HCT116 (cell line): ENCODE measurements at regions not wholly inside any gene's neighbourhood (a gene's known extent, or its start where the extent isn't known, plus 50 kb on each side); places are given as distances from the start of the nearest gene placed in this dataset.

ENCODE experiments used
- ATAC-seq: fragments of 200-7000 bp; cut with Tn5 transposase; 2 replicates; pipeline ENCODE4 v1.9.1; 2020; ENCODE audit warnings: mild to moderate bottlenecking, moderate library complexity
- BruUV-seq: library from RNA; stranded (reverse); fragments of 400-500 nt; replicated peaks from 2 replicates; lab custom pipeline; 2021; lab: Mats Ljungman, UMichigan
- CTCF ChIA-PET: fragments of 300-600 bp; sonication (Branson Sonifier 250); formaldehyde crosslinking; loops from one replicate; lab custom pipeline; 2021; ENCODE audit warnings: antibody characterized with exemption; lab: Charles Lee
- POLR2A ChIA-PET: fragments of 300-600, 350-600 bp; sonication (Branson Sonifier 250); formaldehyde crosslinking; loops from one replicate; lab custom pipeline; 2021; ENCODE audit warnings: antibody characterized with exemption; lab: Charles Lee
- RAD21 ChIA-PET, 2 experiments: fragments of 300-600 bp; sonication (Branson Sonifier 250); formaldehyde crosslinking; loops; one replicate each; lab custom pipeline; 2023; ENCODE audit warnings: low total read pairs in 2 of 2; ENCODE audit not compliant: uncharacterized antibody in 2 of 2, unreplicated experiment in 2 of 2, low non-redundant PET in 1 of 2; lab: Charles Lee
- DNase-seq: peaks from one replicate; pipeline ENCODE4 v3.0.0-alpha.2; 2010; ENCODE audit warnings: low read depth, low spot score
- H2AFZ ChIP-seq: fragments of 200-600 bp; shearing (Covaris generic), sonication (generic); 2 replicates; pipeline ENCODE4 v1.6.1; 2017; ENCODE audit warnings: low read depth, mixed run types, mixed read lengths, antibody characterized with exemption, low read length; ENCODE audit not compliant: poor library complexity, severe bottlenecking
- H3K27ac ChIP-seq: 2 replicates; pipeline ENCODE4 v1.5.1; 2012; ENCODE audit warnings: low read depth, low read length
- H3K27me3 ChIP-seq: fragments of 200-600 bp; sonication (generic); 2 replicates; pipeline ENCODE4 v1.6.1; 2016; ENCODE audit warnings: mixed run types, low read length, mixed read lengths; ENCODE audit not compliant: insufficient read depth
- H3K36me3 ChIP-seq, 2 experiments: fragments of 200-500 bp in 1 of 2; fragments of 200-600 bp in 1 of 2; sonication (Bioruptor generic) in 1 of 2; sonication (generic) in 1 of 2; 2 replicates each; pipeline versions ENCODE4 v1.5.1 to v1.6.1; 2014 to 2016; ENCODE audit warnings: low read length in 2 of 2, inconsistent platforms in 1 of 2, mixed read lengths in 1 of 2, mixed run types in 1 of 2; ENCODE audit not compliant: insufficient read depth in 2 of 2, control insufficient read depth in 1 of 2
- H3K4me1 ChIP-seq, 2 experiments: fragments of 200-600 bp in 1 of 2; sonication (generic) in 1 of 2; 2 replicates each; pipeline versions ENCODE4 v1.5.1 to v1.6.1; 2012 to 2017; ENCODE audit warnings: low read length in 2 of 2, inconsistent platforms in 1 of 2, mild to moderate bottlenecking in 1 of 2, mixed read lengths in 1 of 2, mixed run types in 1 of 2, moderate library complexity in 1 of 2; ENCODE audit not compliant: insufficient read depth in 2 of 2, control insufficient read depth in 1 of 2
- H3K4me2 ChIP-seq: fragments of 200-600 bp; sonication (generic); 2 replicates; pipeline ENCODE4 v1.6.1; 2017; ENCODE audit warnings: mixed run types, low read length, mixed read lengths
- H3K4me3 ChIP-seq, 2 experiments: fragments of 200-600 bp in 1 of 2; sonication (generic) in 1 of 2; replicated peaks in 1 of 2; 2 replicates each; pipeline ENCODE4 v1.5.1; 2011 to 2016; ENCODE audit warnings: low read length in 2 of 2, control low read depth in 1 of 2, low read depth in 1 of 2, mild to moderate bottlenecking in 1 of 2, mixed read lengths in 1 of 2, mixed run types in 1 of 2
- H3K79me2 ChIP-seq: fragments of 200-600 bp; sonication (generic); 2 replicates; pipeline ENCODE4 v1.6.1; 2017; ENCODE audit warnings: mild to moderate bottlenecking, mixed run types, low read length, moderate library complexity, mixed read lengths; ENCODE audit not compliant: insufficient read depth
- H3K9ac ChIP-seq: fragments of 200-600 bp; sonication (generic); 2 replicates; pipeline ENCODE4 v1.6.1; 2016; ENCODE audit warnings: low read length, mixed read lengths
- H3K9me2 ChIP-seq: fragments of 200-600 bp; sonication (generic), shearing (Covaris generic); 2 replicates; pipeline ENCODE4 v1.6.1; 2017; ENCODE audit warnings: mixed run types, mild to moderate bottlenecking, moderate library complexity; ENCODE audit not compliant: insufficient read depth
- H3K9me3 ChIP-seq, 2 experiments: fragments of 200-500 bp in 1 of 2; fragments of 200-600 bp in 1 of 2; sonication (Bioruptor generic) in 1 of 2; sonication (generic) in 1 of 2; 2 replicates each; pipeline ENCODE4 v1.6.1; 2014 to 2017; ENCODE audit warnings: low read length in 2 of 2, mixed read lengths in 2 of 2, inconsistent platforms in 1 of 2, low read depth in 1 of 2, mild to moderate bottlenecking in 1 of 2, mixed run types in 1 of 2, moderate library complexity in 1 of 2; ENCODE audit not compliant: control insufficient read depth in 1 of 2, insufficient read depth in 1 of 2
- H4K20me1 ChIP-seq: fragments of 200-600 bp; sonication (generic), shearing (Covaris generic); 2 replicates; pipeline ENCODE4 v1.6.1; 2017; ENCODE audit warnings: mixed run types, mild to moderate bottlenecking, moderate library complexity; ENCODE audit not compliant: insufficient read depth
- ATF3 ChIP-seq: IDR thresholded peaks from 2 replicates; pipeline ENCODE4 v1.6.1; 2012
- CTCF ChIP-seq, 3 experiments: fragments of 200-600 bp in 1 of 3; sonication (generic) in 1 of 3; IDR thresholded peaks in 2 of 3; conservative IDR thresholded peaks in 1 of 3; 2 replicates each; pipeline ENCODE4 v1.5.1; 2012 to 2017; ENCODE audit warnings: low read depth in 2 of 3, low read length in 2 of 3, antibody characterized with exemption in 1 of 3, borderline replicate concordance in 1 of 3, control low read depth in 1 of 3, mild to moderate bottlenecking in 1 of 3, mixed read lengths in 1 of 3, mixed run types in 1 of 3, moderate library complexity in 1 of 3; ENCODE audit not compliant: insufficient read depth in 1 of 3
- ELF1 ChIP-seq: IDR thresholded peaks from 2 replicates; pipeline ENCODE4 v1.6.1; 2012; ENCODE audit warnings: low read depth, borderline replicate concordance
- EZH2 ChIP-seq: fragments of 200-600 bp; sonication (generic); IDR thresholded peaks from 2 replicates; pipeline ENCODE4 v1.6.1; 2017; ENCODE audit warnings: antibody characterized with exemption, mixed run types
- EZH2phosphoT487 ChIP-seq: fragments of 200-600 bp; IDR thresholded peaks from 2 replicates; pipeline ENCODE4 v1.6.1; 2018; ENCODE audit warnings: antibody characterized with exemption, borderline replicate concordance
- JUND ChIP-seq: IDR thresholded peaks from 2 replicates; pipeline ENCODE4 v1.6.1; 2012
- POLR2A ChIP-seq: IDR thresholded peaks from 2 replicates; pipeline ENCODE4 v1.7.0; 2011; ENCODE audit warnings: borderline replicate concordance; ENCODE audit not compliant: insufficient read depth, insufficient read length; ENCODE audit errors: extremely low read depth
- SIN3A ChIP-seq: IDR thresholded peaks from 2 replicates; pipeline ENCODE4 v1.6.1; 2012; ENCODE audit warnings: low read depth
- TCF7L2 ChIP-seq: IDR thresholded peaks from 2 replicates; pipeline ENCODE4 v1.7.0; 2011; ENCODE audit warnings: borderline replicate concordance, inconsistent platforms; ENCODE audit not compliant: insufficient read depth, insufficient read length; ENCODE audit errors: extremely low read depth
- YY1 ChIP-seq: IDR thresholded peaks from 2 replicates; pipeline ENCODE4 v1.6.1; 2011; ENCODE audit warnings: low read length, low read depth, moderate library complexity, mild to moderate bottlenecking; ENCODE audit not compliant: insufficient replicate concordance; ENCODE audit errors: extremely low read depth
- ZFX ChIP-seq: fragments of 450-650 bp; IDR thresholded peaks from 2 replicates; pipeline ENCODE4 v1.6.1; 2017
- intact Hi-C: fragments of 100-400 bp; cut with micrococcal nuclease; formaldehyde crosslinking; loops from 2 replicates; pipeline ENCODE4 v1.10.0; 2022

GRCh38 chr13:68748038-68748437 lies 1359.6 kb upstream of the ATXN8OS start:
- DNase-seq = peak; percentile 18

More at GRCh38 chr13:68748038-68748437, 1359.6 kb upstream of the ATXN8OS start:
- no peaks in the 10 kb centered on the region for H3K27me3 ChIP-seq
- no peak overlapping the region for H2AFZ ChIP-seq
- no peak for ATAC-seq
- intact Hi-C loops = no loop called here
- no peaks in the 10 kb centered on the region for H3K36me3 ChIP-seq
- RAD21 ChIA-PET = no interaction called here
- no peaks in the 10 kb centered on the region for H3K4me1 ChIP-seq
- H3K9ac ChIP-seq = no peak overlapping the region
- POLR2A ChIA-PET = interaction anchor here (0.7 kb wide), 1 partner anchor 1789 kb away, joined by 4 read pairs; no protein-coding TSS in a partner anchor
- TF ChIP-seq TCF7L2 (no peak), ELF1 (no peak), JUND (no peak), YY1 (no peak), ZFX (no peak), EZH2phosphoT487 (no peak), CTCF (IDR thresholded peaks at IDR 0.05 in 2 of 3, conservative IDR thresholded peaks at IDR 0.05 in 1 of 3; ENCODE audit: borderline replicate concordance in 1 of 3, insufficient read depth in 1 of 3, low read depth in 2 of 3, low read length in 2 of 3) (no peak), POLR2A (no peak), EZH2 (no peak), ATF3 (no peak), SIN3A (no peak)
- H4K20me1 ChIP-seq = no peaks in the 10 kb centered on the region
- H3K79me2 ChIP-seq = no peaks in the 10 kb centered on the region
- no peak overlapping the region for H3K4me2 ChIP-seq
- H3K4me3 ChIP-seq = no peak overlapping the region
- BruUV-seq = no TSS peak
- H3K27ac ChIP-seq = no peak overlapping the region
- CTCF ChIA-PET = no interaction called here
- H3K9me3 ChIP-seq = peaks cover 0 to 3% of the 10 kb centered on the region in 2 experiments; a peak in 1 of 4 replicates
- H3K9me2 ChIP-seq = no peaks in the 10 kb centered on the region
